Peyer's patch (tissue), 4 donors: ENCODE measurements at regions not wholly inside any gene's neighbourhood (a gene's known extent, or its start where the extent isn't known, plus 50 kb on each side); places are given as distances from the start of the nearest gene placed in this dataset.

Experiments
- POLR2A ChIP-seq, 2 donors: fragments of 450-650 bp; IDR thresholded peaks; one replicate each; pipeline ENCODE4 v1.5.1; 2017; ENCODE audit warnings: antibody characterized with exemption in 2 of 2, mild to moderate bottlenecking in 2 of 2, moderate library complexity in 2 of 2
- TF ChIP-seq, protein P1 (sequence below), 6 experiments: fragments of 450-650 bp in 4 of 6; fragments of 200-600 bp in 2 of 6; sonication (generic) in 1 of 6; IDR thresholded peaks; one replicate each; pipeline ENCODE4 v1.5.1; 2017 to 2019; ENCODE audit warnings: antibody characterized with exemption in 6 of 6, mild to moderate bottlenecking in 3 of 6, moderate library complexity in 1 of 6

DNA sequence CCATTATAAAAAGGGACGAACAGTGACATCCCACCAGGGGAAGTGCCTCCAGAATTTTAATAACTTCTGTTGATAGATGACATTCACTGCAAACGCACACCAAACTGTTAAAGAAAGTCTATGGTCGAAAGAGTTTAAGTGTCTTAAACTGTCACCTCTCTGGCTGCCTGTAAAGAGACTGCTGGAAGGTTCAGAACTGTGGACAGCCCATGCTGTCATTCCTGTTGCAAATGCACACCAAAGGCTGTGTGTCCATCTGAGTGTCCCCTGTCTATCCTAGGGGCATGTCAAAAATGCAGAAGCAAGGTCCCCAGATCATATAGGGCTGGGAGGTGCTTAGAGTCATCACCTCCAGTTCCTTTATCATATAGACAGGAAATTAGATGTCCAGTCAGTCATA is 171.8 kb downstream of the CYRIA start:
- TF ChIP-seq, protein P1, sequence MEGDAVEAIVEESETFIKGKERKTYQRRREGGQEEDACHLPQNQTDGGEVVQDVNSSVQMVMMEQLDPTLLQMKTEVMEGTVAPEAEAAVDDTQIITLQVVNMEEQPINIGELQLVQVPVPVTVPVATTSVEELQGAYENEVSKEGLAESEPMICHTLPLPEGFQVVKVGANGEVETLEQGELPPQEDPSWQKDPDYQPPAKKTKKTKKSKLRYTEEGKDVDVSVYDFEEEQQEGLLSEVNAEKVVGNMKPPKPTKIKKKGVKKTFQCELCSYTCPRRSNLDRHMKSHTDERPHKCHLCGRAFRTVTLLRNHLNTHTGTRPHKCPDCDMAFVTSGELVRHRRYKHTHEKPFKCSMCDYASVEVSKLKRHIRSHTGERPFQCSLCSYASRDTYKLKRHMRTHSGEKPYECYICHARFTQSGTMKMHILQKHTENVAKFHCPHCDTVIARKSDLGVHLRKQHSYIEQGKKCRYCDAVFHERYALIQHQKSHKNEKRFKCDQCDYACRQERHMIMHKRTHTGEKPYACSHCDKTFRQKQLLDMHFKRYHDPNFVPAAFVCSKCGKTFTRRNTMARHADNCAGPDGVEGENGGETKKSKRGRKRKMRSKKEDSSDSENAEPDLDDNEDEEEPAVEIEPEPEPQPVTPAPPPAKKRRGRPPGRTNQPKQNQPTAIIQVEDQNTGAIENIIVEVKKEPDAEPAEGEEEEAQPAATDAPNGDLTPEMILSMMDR (IDR thresholded peaks at IDR 0.05), result no peak
- TF ChIP-seq POLR2A (IDR thresholded peaks at IDR 0.05), result no peak
